ENCODE measurements at regions not wholly inside any gene's neighbourhood (a gene's known extent, or its start where the extent isn't known, plus 50 kb on each side); places are given as distances from the start of the nearest gene placed in this dataset.
"Not testable (repeated sequence)": the region's sequence is repeated elsewhere in the genome, so short reads cannot be mapped to it uniquely, and the experiment has no call there.

GRCh38 chr1:200496937-200497336 is 87.1 kb upstream of the ZNF281 start:
- Mint-ChIP-seq H3K27ac (no peak overlapping the region), H3K4me1 (no peaks in the 10 kb centered on the region), H3K27me3 (peaks cover 0 to 9% of the 10 kb centered on the region in 2 donors), H3K4me3 (no peak overlapping the region), H3K36me3 (no peaks in the 10 kb centered on the region), H3K9me3 (no peaks in the 10 kb centered on the region)
- no peak for ATAC-seq (replicated peaks)
- no peak for DNase-seq

- H3K9me3 Mint-ChIP-seq, result no peaks in the 10 kb centered on the region
- no peaks in the 10 kb centered on the region for H3K36me3 Mint-ChIP-seq
- H3K27ac Mint-ChIP-seq, result no peak overlapping the region
- ATAC-seq (replicated peaks), result no peak
- H3K4me1 Mint-ChIP-seq, result no peaks in the 10 kb centered on the region
- DNase-seq, result no peak
- H3K4me3 Mint-ChIP-seq, result no peak overlapping the region
- peaks cover 0 to 9% of the 10 kb centered on the region in 2 donors for H3K27me3 Mint-ChIP-seq
Observed at GRCh38 chr1:200495901-200496300, 86.1 kb upstream of the ZNF281 start.

- H3K4me1 Mint-ChIP-seq, result peaks cover under 1 to 7% of the 10 kb centered on the region in 2 donors
- H3K27me3 Mint-ChIP-seq, result peaks cover 6 to 15% of the 10 kb centered on the region in 2 donors
- ATAC-seq (replicated peaks) (no peak), DNase-seq (no peak)
- no peak overlapping the region for H3K27ac Mint-ChIP-seq
- H3K9me3 Mint-ChIP-seq, result no peaks in the 10 kb centered on the region
- no peak overlapping the region for H3K4me3 Mint-ChIP-seq
- no peaks in the 10 kb centered on the region for H3K36me3 Mint-ChIP-seq
Observed at GRCh38 chr1:200493344-200493743, 83.5 kb upstream of the ZNF281 start.

- H3K9me3 Mint-ChIP-seq, result no peaks in the 10 kb centered on the region
- peaks cover 4 to 10% of the 10 kb centered on the region in 2 donors for H3K4me1 Mint-ChIP-seq
- no peak for DNase-seq
- no peaks in the 10 kb centered on the region for H3K36me3 Mint-ChIP-seq
- H3K4me3 Mint-ChIP-seq, result no peak overlapping the region
- no peak for ATAC-seq (replicated peaks)
- peaks cover 12 to 14% of the 10 kb centered on the region in 2 donors for H3K27me3 Mint-ChIP-seq
- no peak overlapping the region for H3K27ac Mint-ChIP-seq
Observed at GRCh38 chr1:200491103-200491502, 81.3 kb upstream of the ZNF281 start.

GRCh38 chr1:200490183-200490582 is 80.3 kb upstream of the ZNF281 start:
- no peak for DNase-seq
- no peaks in the 10 kb centered on the region for H3K36me3 Mint-ChIP-seq
- no peak overlapping the region for H3K27ac Mint-ChIP-seq
- H3K9me3 Mint-ChIP-seq, result no peaks in the 10 kb centered on the region
- peaks cover 4 to 10% of the 10 kb centered on the region in 2 donors for H3K4me1 Mint-ChIP-seq
- ATAC-seq (replicated peaks), result no peak
- H3K4me3 Mint-ChIP-seq, result no peak overlapping the region
- peaks cover 12 to 15% of the 10 kb centered on the region in 2 donors for H3K27me3 Mint-ChIP-seq

GRCh38 chr1:200488375-200489165 is 78.7 kb upstream of the ZNF281 start:
- Mint-ChIP-seq H3K4me3 (no peak overlapping the region), H3K27ac (no peak overlapping the region), H3K36me3 (no peaks in the 10 kb centered on the region), H3K9me3 (no peaks in the 10 kb centered on the region), H3K27me3 (peaks cover 12 to 19% of the 10 kb centered on the region in 2 donors), H3K4me1 (peaks cover 9 to 15% of the 10 kb centered on the region in 2 donors)
- DNase-seq, result peak; percentile 46
- peak; percentile 78 to 89 for ATAC-seq (replicated peaks)

- Mint-ChIP-seq H3K27ac (no peak overlapping the region), H3K9me3 (no peaks in the 10 kb centered on the region), H3K4me1 (peaks cover 11 to 16% of the 10 kb centered on the region in 2 donors), H3K4me3 (no peak overlapping the region), H3K36me3 (no peaks in the 10 kb centered on the region), H3K27me3 (peaks cover 12 to 19% of the 10 kb centered on the region in 2 donors)
- no peak for DNase-seq
- ATAC-seq (replicated peaks), result no peak
Observed at GRCh38 chr1:200487650-200488049, 77.8 kb upstream of the ZNF281 start.

- no peak for ATAC-seq (replicated peaks)
- H3K27me3 Mint-ChIP-seq, result peaks cover 12 to 23% of the 10 kb centered on the region in 2 donors
- H3K27ac Mint-ChIP-seq, result no peak overlapping the region
Observed at GRCh38 chr1:200486634-200487033, 76.8 kb upstream of the ZNF281 start.

GRCh38 chr1:200484438-200484946 is 74.7 kb upstream of the ZNF281 start:
- Mint-ChIP-seq H3K4me1 (peaks cover 11 to 16% of the 10 kb centered on the region in 2 donors), H3K27me3 (peaks cover 16 to 27% of the 10 kb centered on the region in 2 donors)
- not testable (repeated sequence) for DNase-seq; ATAC-seq (replicated peaks); H3K36me3 Mint-ChIP-seq; H3K4me3 Mint-ChIP-seq; H3K9me3 Mint-ChIP-seq; H3K27ac Mint-ChIP-seq

More at GRCh38 chr1:200486634-200487033, 76.8 kb upstream of the ZNF281 start:
- no peak overlapping the region for H3K4me3 Mint-ChIP-seq
- DNase-seq, result no peak
- peaks cover 11 to 16% of the 10 kb centered on the region in 2 donors for H3K4me1 Mint-ChIP-seq
- no peaks in the 10 kb centered on the region for H3K36me3 Mint-ChIP-seq
- no peaks in the 10 kb centered on the region for H3K9me3 Mint-ChIP-seq

GRCh38 chr1:200483491-200484143 is 73.8 kb upstream of the ZNF281 start:
- ATAC-seq (replicated peaks) (peak; percentile 96 to 99), DNase-seq (peak; percentile 31)
- Mint-ChIP-seq H3K36me3 (no peaks in the 10 kb centered on the region), H3K9me3 (no peaks in the 10 kb centered on the region), H3K4me1 (peaks cover 11% of the 10 kb centered on the region in 2 donors), H3K4me3 (no peak overlapping the region), H3K27ac (no peak overlapping the region), H3K27me3 (peaks cover 17 to 26% of the 10 kb centered on the region in 2 donors)

GRCh38 chr1:200480964-200481363 is 71.1 kb upstream of the ZNF281 start:
- H3K9me3 Mint-ChIP-seq, result no peaks in the 10 kb centered on the region
- peaks cover 6 to 7% of the 10 kb centered on the region in 2 donors for H3K4me1 Mint-ChIP-seq
- no peak overlapping the region for H3K27ac Mint-ChIP-seq
- no peak overlapping the region for H3K4me3 Mint-ChIP-seq
- DNase-seq (no peak), ATAC-seq (replicated peaks) (no peak)
- H3K36me3 Mint-ChIP-seq, result no peaks in the 10 kb centered on the region
- peaks cover 9 to 19% of the 10 kb centered on the region in 2 donors for H3K27me3 Mint-ChIP-seq

GRCh38 chr1:200479816-200480215 is 70.0 kb upstream of the ZNF281 start:
- H3K27me3 Mint-ChIP-seq, result peaks cover 9 to 19% of the 10 kb centered on the region in 2 donors
- no peaks in the 10 kb centered on the region for H3K36me3 Mint-ChIP-seq
- H3K9me3 Mint-ChIP-seq, result no peaks in the 10 kb centered on the region
- peaks cover 6 to 7% of the 10 kb centered on the region in 2 donors for H3K4me1 Mint-ChIP-seq
- ATAC-seq (replicated peaks), result no peak
- H3K27ac Mint-ChIP-seq, result no peak overlapping the region
- H3K4me3 Mint-ChIP-seq, result no peak overlapping the region
- no peak for DNase-seq

GRCh38 chr1:200478945-200479558 is 69.2 kb upstream of the ZNF281 start:
- Mint-ChIP-seq H3K4me3 (no peak overlapping the region), H3K27ac (no peak overlapping the region), H3K4me1 (peaks cover 8% of the 10 kb centered on the region in 2 donors), H3K27me3 (peaks cover 9 to 18% of the 10 kb centered on the region in 2 donors), H3K36me3 (no peaks in the 10 kb centered on the region), H3K9me3 (no peaks in the 10 kb centered on the region)
- DNase-seq, result no peak
- ATAC-seq (replicated peaks), result no peak

- DNase-seq (no peak), ATAC-seq (replicated peaks) (no peak)
- H3K27ac Mint-ChIP-seq, result no peak overlapping the region
- H3K36me3 Mint-ChIP-seq, result no peaks in the 10 kb centered on the region
- peaks cover 9 to 19% of the 10 kb centered on the region in 2 donors for H3K27me3 Mint-ChIP-seq
- no peak overlapping the region for H3K4me3 Mint-ChIP-seq
- peaks cover 8 to 11% of the 10 kb centered on the region in 2 donors for H3K4me1 Mint-ChIP-seq
- no peaks in the 10 kb centered on the region for H3K9me3 Mint-ChIP-seq
Observed at GRCh38 chr1:200478239-200478623, 68.4 kb upstream of the ZNF281 start.

Data from stimulated activated naive B cell treated with anti-CD40 and anti-IgM and Interleukin-4, amounts not matched to agents 10 μg/mL and 1 μg/mL and 100 μg/mL, for 72 hours (primary cell).